SKM-1 treated with dmso at 0.1 percent for 144 hours (cell line): ENCODE measurements at regions not wholly inside any gene's neighbourhood (a gene's known extent, or its start where the extent isn't known, plus 50 kb on each side); places are given as distances from the start of the nearest gene placed in this dataset.

Experiments used
- DNase-seq: peaks from one replicate; lab custom pipeline; 2025; ENCODE audit not compliant: unreplicated experiment; lab: John Stamatoyannopoulos, UW

DNA sequence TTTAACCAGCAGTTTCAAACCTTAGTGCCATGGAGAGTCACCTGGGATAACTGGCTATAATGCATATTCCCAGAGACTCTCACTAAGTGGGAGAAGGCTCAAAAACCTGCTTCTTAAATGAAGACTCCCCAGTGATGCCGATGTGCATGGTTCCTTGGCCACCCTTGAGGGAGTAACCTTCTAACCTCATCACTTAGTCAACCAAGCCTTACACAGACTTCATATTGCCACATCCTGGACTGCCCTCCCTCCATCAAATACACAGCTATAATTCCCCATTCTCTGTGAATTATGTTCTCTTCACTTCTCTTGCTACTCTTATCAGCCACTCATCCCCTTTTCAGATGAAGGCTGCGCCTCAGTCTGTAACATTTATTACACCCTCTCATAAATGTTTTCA is 462.9 kb upstream of the RGPD4 start:
- no peak for DNase-seq

- no peak for DNase-seq
Measured at GRCh38 chr2:107364361-107364950, 462.2 kb upstream of the RGPD4 start.

DNA sequence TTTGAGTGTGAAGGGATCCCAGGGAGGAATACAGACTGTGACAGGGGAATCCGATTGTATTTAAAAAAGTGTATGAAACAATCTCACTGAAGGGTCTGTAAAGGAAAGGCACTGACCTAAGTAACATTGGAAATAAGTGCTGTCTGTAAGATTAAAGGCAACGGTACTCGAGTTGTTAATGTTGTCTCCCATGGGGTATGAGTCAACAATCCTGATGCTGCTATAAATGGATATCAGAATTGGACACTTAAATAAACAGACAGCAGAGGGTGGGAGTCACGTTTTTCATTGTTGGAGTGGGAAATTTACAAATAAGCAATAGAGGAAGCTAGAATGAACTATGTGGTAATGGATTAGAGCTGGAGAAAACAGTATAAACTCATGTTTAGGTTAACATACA is 452.4 kb upstream of the RGPD4 start:
- DNase-seq = no peak

GRCh38 chr2:107376909-107377308 is 449.8 kb upstream of the RGPD4 start:
- no peak for DNase-seq

DNA sequence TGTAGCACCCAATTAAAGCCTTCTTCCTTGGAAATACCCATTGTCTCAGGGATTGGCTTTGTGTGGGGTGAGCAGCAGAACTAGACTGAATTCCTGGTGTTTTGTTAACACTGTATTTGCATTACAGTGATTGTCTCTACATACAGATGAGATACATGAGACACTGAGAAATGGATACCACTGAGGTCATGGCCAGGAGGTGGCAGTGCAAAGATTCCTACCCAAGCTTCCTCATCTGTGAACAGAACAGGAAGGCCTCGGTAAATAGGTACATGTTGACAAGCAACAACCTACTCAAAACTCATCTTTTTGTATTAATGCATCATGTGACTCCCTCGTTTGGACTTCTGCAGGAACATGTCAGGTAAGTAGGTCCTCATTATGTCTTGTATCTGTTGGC is 445.8 kb upstream of the RGPD4 start:
- no peak for DNase-seq

DNA sequence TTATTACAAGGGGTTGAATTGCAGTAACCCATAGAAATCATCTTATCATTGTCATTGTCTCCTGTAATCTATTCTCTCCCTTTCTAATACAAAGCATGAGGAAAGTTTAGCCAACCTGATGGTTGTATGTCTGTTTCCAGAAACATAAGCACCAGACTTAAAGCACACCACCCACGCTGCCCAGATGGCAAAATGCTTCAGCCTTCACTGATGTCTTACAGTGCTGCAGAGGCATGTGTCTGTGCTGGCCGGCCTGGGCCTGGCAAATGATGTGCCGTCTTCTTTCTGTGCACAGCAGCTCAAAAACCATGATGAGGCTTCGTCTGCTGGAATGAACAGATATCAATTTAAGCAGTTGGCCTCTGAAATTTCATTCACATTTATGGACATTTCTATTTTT is 443.0 kb upstream of the RGPD4 start:
- no peak for DNase-seq

GRCh38 chr2:107384422-107384821 is 442.3 kb upstream of the RGPD4 start:
- DNase-seq = no peak

DNA sequence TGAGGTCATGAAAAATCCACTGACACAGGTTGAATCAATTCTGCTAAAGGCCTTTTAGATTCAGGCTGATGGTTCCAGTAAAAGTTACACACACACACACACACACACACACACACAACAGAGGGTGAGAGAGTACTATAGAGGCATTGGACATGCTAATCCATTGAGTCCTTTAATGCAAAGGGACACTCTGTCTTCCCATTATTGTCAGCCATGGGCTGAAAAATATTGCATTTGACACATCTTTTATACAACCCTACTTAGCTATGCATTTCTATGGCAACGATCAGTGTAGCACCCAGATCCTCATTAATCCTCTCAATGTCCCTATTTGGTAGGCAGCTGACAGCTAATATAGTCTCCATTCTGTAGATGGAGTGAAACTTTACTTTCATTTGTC is 440.8 kb upstream of the RGPD4 start:
- DNase-seq = no peak

- no peak for DNase-seq
Measured at GRCh38 chr2:107392241-107392704, 434.4 kb upstream of the RGPD4 start.

DNA sequence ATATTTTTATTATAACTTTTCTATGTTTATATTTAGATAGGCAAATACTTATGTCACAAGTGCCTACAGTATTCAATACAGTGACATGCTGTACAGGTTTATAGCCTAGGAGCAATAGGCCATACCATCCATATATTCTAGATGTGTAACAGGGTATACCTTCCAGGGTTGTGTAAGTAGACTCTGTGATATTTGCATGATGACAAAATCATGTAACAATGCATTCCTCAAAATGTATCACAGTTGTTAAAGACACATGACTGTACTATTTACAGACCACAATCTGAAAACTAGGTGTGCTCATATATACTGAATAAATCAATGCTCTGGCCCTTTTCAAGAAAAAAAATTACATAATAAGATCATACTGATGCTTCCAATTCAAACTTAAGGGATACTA is 433.2 kb upstream of the RGPD4 start:
- no peak for DNase-seq

DNA sequence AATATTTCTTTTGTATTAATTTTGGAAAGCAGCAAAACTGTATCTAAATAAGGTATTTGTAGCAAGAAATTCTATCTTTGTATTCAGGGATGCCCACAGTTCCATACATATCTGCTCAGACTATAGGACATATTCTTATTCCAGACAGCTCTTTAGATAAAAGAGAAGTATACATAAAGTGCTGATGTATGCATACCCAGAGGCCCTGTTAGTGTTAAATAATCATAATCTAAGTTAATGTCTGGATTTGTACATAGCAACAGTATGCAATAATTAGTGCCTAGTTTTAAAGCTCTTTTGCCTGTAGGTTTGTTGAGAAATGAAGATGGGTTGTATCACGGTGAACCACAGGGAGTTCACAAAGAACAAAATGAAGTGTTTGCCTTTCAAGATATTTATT is 428.0 kb upstream of the RGPD4 start:
- DNase-seq = no peak

GRCh38 chr2:107402330-107402729 is 424.4 kb upstream of the RGPD4 start:
- DNase-seq = peak; percentile 52

GRCh38 chr2:107405261-107405660 is 421.4 kb upstream of the RGPD4 start:
- DNase-seq = no peak

DNA sequence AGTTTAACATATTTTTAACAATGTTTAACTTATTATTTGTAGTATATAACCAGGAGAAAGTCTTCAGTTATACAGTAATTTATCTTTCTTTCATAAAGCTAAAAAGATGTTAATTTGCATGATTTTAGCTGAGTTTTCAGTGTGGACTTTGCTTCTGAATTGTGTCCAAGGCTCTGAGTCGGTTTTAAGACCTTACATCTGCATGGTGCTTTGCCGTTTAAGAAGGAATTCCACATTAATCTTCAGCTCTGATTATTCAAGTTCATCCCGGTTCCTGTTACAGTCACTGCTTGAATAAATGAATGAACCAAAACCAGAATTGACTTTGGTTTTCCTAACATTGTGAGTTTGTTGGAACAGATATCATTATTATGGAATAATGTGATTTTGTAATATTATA is 419.7 kb upstream of the RGPD4 start:
- DNase-seq = no peak

DNA sequence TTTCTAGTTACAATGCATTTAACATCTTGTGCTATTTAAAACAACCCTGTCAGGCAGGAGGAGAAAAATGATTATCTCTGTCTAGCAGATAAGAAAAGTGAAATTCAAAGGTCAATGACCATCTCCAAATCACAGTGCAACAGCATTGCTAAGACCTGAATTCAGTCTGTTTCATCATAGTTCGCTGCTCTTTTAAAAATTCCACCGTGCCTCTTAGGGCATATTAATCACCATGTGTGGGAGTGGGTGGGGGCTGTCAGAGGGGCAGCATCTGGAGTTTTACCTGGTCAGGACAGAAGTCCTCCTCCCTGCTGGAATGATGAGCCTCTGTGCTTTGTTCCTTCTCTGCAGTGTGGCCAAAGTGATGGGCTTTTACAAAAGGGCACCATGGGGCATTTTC is 418.7 kb upstream of the RGPD4 start:
- DNase-seq = no peak

DNA sequence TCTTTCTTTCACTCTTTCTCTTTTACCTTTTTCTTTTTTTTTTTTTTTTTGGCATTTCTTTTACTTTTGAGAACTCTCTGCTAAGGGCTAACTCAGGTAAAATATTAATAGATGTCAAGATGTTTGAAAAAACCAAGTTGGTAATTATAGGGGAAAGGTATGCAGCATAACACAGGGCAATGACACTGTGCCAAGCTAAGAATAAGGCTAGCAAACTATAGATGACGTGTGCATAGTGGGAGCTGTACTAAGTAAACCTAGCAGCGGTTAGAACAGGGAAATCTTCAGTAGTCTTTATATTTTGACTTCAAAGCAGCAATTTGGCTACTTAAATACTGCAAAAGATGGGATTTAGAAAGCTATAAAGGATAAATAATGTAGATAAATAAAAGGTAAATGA is 415.4 kb upstream of the RGPD4 start:
- DNase-seq = no peak

DNA sequence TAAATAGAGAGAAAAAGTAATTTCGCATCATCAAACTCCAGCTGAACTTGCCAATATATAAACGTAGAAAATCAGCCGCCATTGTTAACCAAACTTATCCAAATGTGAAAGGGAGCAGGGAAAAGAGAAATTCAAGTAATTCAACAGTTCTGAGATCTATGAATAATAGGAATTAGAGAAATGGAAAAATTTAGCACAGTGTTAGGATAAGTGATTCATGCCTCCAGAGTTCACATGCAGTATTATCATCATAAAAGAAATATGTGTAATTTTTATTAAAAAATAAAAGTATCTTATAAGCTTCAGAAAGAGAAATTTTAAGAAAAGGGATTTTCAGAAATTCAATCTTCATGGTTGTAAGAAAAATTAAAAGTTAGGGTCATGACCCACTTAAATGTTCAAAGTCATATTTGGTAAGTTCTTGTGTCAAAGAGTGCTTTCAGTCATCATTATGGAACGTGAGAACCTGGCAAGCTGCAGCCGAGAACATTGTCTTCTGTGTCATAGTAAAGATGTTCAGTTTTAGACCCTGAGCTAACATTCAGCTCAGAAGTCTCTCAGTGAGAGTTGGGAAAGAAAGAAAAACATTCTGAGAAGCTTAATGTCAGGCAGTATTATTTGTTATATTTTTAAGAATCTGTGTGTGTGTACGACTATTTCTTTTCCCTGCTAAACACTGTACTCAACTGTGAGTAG is 414.3 kb upstream of the RGPD4 start:
- DNase-seq = no peak

GRCh38 chr2:107412981-107413380 is 413.7 kb upstream of the RGPD4 start:
- no peak for DNase-seq

- no peak for DNase-seq
Measured at GRCh38 chr2:107414376-107414775, 412.3 kb upstream of the RGPD4 start.

DNA sequence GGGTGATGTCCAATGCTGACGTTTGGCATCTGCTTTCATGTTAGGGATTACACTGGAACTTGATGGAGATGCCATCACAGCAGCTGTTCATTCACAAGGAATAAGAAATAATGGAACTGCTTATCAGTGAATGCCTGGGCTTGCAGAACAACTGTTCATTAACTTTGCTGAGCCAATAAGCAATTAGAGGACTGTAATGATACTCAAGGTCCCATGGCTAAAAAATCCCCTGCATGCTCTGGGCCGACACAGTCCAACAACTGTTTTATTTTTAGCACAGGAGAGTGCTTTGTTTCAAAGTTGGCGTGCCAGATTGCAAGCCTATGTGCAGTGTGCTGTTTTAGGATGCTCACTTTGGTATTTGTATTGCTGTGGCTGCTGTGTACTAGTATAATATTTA is 408.0 kb upstream of the RGPD4 start:
- DNase-seq = no peak

- no peak for DNase-seq
Measured at GRCh38 chr2:107419191-107419590, 407.5 kb upstream of the RGPD4 start.

GRCh38 chr2:107428781-107429180 is 397.9 kb upstream of the RGPD4 start:
- DNase-seq = no peak

GRCh38 chr2:107430006-107430405 is 396.7 kb upstream of the RGPD4 start:
- DNase-seq = no peak
